SU-DHL-6 (cell line): ENCODE measurements at regions not wholly inside any gene's neighbourhood (a gene's known extent, or its start where the extent isn't known, plus 50 kb on each side); places are given as distances from the start of the nearest gene placed in this dataset.

Experiments used
- CTCF ChIP-seq: fragments of 200-600 bp; sonication (generic); IDR thresholded peaks from one replicate; pipeline ENCODE4 v1.5.1; 2017; ENCODE audit warnings: antibody characterized with exemption, mild to moderate bottlenecking, low read length, moderate library complexity; ENCODE audit not compliant: insufficient read depth, poor library complexity, severe bottlenecking
- EZH2phosphoT487 ChIP-seq: fragments of 200-600 bp; sonication (generic), shearing (Covaris generic); conservative IDR thresholded peaks from 2 replicates; pipeline ENCODE4 v1.6.1; 2018; ENCODE audit warnings: mild to moderate bottlenecking, antibody characterized with exemption, low read length, moderate library complexity, mixed read lengths

GRCh38 chr17:33385713-33386112, 92.6 kb upstream of the ASIC2 start:
- no peak for TF ChIP-seq CTCF
- no peak for TF ChIP-seq EZH2phosphoT487
